ENCODE measurements at regions not wholly inside any gene's neighbourhood (a gene's known extent, or its start where the extent isn't known, plus 50 kb on each side); places are given as distances from the start of the nearest gene placed in this dataset.
A peak's percentile ranks its signal among the peaks of the same experiment; 100 is the strongest.

DNA sequence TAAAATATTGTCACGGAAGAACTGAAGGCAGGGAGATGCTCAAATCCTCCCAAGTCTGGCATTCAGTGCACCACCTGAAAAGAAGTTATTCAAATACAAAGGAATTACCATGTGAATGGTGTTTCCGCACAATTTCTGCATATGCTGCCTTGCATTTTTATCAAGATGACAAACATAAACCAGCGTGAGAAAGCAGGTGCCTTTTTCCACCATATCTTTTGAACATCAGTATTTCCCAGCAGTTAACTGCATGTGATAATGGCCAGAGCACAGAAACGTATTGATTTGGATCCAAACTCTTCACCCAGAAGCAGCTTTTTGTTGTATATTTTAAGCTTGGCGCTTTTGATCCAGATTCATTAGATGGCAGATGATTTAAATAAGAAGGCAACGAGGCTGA, 808.0 kb downstream of the TLE1 start:
- WGBS, 2 experiments (ENCODE audit: extremely low coverage in 1 of 2, insufficient coverage in 1 of 2, insufficient read length in 1 of 2, insufficient replicate concordance in 2 of 2, low coverage in 1 of 2, low lambda C conversion rate in 2 of 2, missing lambda C conversion rate in 1 of 2): 37% methylated on average over 6 of the region's 6 CpGs; no CpG with 5 or more reads in 1 of the 2 experiments
- Histone ChIP-seq H3K23ac (ENCODE audit: insufficient read length) (no peak overlapping the region), H3K4me2 (ENCODE audit: insufficient read depth in 1 of 2, low read depth in 2 of 2, low read length in 2 of 2) (peak overlapping the region in 1 of 2 experiments; percentile 39; a peak in 1 of 4 replicates), H4K5ac (ENCODE audit: insufficient read length, low read depth, low read length) (no peak overlapping the region), H2BK12ac (ENCODE audit: low read depth, low read length) (no peak overlapping the region), H3K14ac (ENCODE audit: insufficient read length) (no peak overlapping the region), H2AK5ac (ENCODE audit: low read depth, low read length) (no peak overlapping the region), H3K4me3 (ENCODE audit: extremely low read depth in 1 of 4, insufficient read depth in 2 of 4, low read depth in 3 of 4, low read length in 4 of 4) (peak overlapping the region in 1 of 4 experiments; percentile 8; a peak in 1 of 8 replicates), H2AFZ (ENCODE audit: low read length) (no peak overlapping the region), H2BK120ac (replicated peaks; ENCODE audit: low read depth, low read length) (no peak overlapping the region), H2BK15ac (ENCODE audit: low read length) (no peak overlapping the region), H3K9ac (replicated peaks in 1 of 4; ENCODE audit: extremely low read depth in 1 of 4, low read depth in 3 of 4, low read length in 3 of 4) (no peak overlapping the region), H3K4me1 (replicated peaks in 1 of 4; ENCODE audit: control insufficient read depth in 3 of 4, insufficient read depth in 4 of 4, low read length in 3 of 4) (peaks cover 2 to 11% (median 4%) of the 10 kb centered on the region in 4 experiments; a peak in 5 of 7 replicates), H3K9me3 (ENCODE audit: insufficient read depth in 2 of 2, low read depth in 1 of 2, low read length in 1 of 2) (no peaks in the 10 kb centered on the region), H3K27me3 (replicated peaks in 1 of 4; ENCODE audit: control insufficient read depth in 3 of 4, extremely low read depth in 1 of 4, insufficient read depth in 3 of 4, low read length in 3 of 4) (no peaks in the 10 kb centered on the region), H3K79me1 (ENCODE audit: low read depth, low read length) (no peaks in the 10 kb centered on the region), H4K20me1 (replicated peaks in 1 of 2; ENCODE audit: control insufficient read depth in 1 of 2, insufficient read depth in 2 of 2, low read length in 2 of 2) (no peaks in the 10 kb centered on the region), H2BK5ac (ENCODE audit: low read depth, low read length) (no peak overlapping the region), H3K23me2 (ENCODE audit: low read depth, low read length) (no peaks in the 10 kb centered on the region), H3K18ac (ENCODE audit: extremely low read depth, low read length) (no peak overlapping the region), H2BK20ac (ENCODE audit: low read length) (no peak overlapping the region), H3K4ac (replicated peaks; ENCODE audit: insufficient read length, low read depth, low read length) (no peak overlapping the region), H3K27ac (ENCODE audit: low read depth, low read length) (no peak overlapping the region), H3K56ac (replicated peaks; ENCODE audit: insufficient read length, low read depth, low read length) (no peak overlapping the region), H3K36me3 (ENCODE audit: control insufficient read depth in 2 of 4, insufficient read depth in 4 of 4, low read length in 3 of 4) (no peaks in the 10 kb centered on the region), H4K8ac (ENCODE audit: extremely low read depth, insufficient read depth, low read length) (no peak overlapping the region), H4K91ac (replicated peaks; ENCODE audit: insufficient read length, low read length) (no peak overlapping the region), H3K79me2 (ENCODE audit: control insufficient read depth in 1 of 2, insufficient read depth in 2 of 2, low read length in 2 of 2) (no peaks in the 10 kb centered on the region)
- ChIA-PET POLR2A (ENCODE audit: partially characterized antibody) (no interaction called here), CTCF (ENCODE audit: partially characterized antibody) (no interaction called here)
- DNase-seq (ENCODE audit: low read depth in 1 of 2, low spot score in 2 of 2): no peak
- TF ChIP-seq CHD2 (IDR thresholded peaks at IDR 0.05; ENCODE audit: low read length): no peak
- no peak for FAIRE-seq
